Left lobe of liver (tissue), 2 donors: ENCODE measurements at regions not wholly inside any gene's neighbourhood (a gene's known extent, or its start where the extent isn't known, plus 50 kb on each side); places are given as distances from the start of the nearest gene placed in this dataset.
"Not testable (repeated sequence)": the region's sequence is repeated elsewhere in the genome, so short reads cannot be mapped to it uniquely, and the experiment has no call there.

Experiments used
- ATAC-seq: fragments of 200-7000 bp; cut with Tn5 transposase; one replicate; pipeline ENCODE4 v1.9.1; 2020; ENCODE audit warnings: mild to moderate bottlenecking, moderate library complexity
- DNase-seq: peaks from one replicate; pipeline ENCODE4 v3.0.0-alpha.2; 2020; ENCODE audit warnings: low spot score
- donor health status: DM: no; HTN: no; CAD: no; lungs with moderate emphysema.
- donor health status: DM: no; HTN: yes; CAD: no.

GRCh38 chr18:23311351-23312121 lies 141.6 kb upstream of the RIOK3 start:
- ATAC-seq: no peak

GRCh38 chr18:23313379-23313778 lies 139.7 kb upstream of the RIOK3 start:
- ATAC-seq: no peak
- no peak for DNase-seq

More at GRCh38 chr18:23311351-23312121, 141.6 kb upstream of the RIOK3 start:
- no peak for DNase-seq

- ATAC-seq: no peak
These were observed 138.4 kb upstream of the RIOK3 start for GRCh38 chr18:23314672-23315071.

GRCh38 chr18:23316316-23316715 lies 136.8 kb upstream of the RIOK3 start:
- ATAC-seq: no peak

More at GRCh38 chr18:23314672-23315071, 138.4 kb upstream of the RIOK3 start:
- DNase-seq: no peak

GRCh38 chr18:23316988-23317387 lies 136.1 kb upstream of the RIOK3 start:
- ATAC-seq (no peak), DNase-seq (no peak)

More at GRCh38 chr18:23316316-23316715, 136.8 kb upstream of the RIOK3 start:
- DNase-seq: no peak

GRCh38 chr18:23317975-23318675 lies 135.0 kb upstream of the RIOK3 start:
- ATAC-seq: no peak
- no peak for DNase-seq

- no peak for DNase-seq
- no peak for ATAC-seq
These were observed 132.3 kb upstream of the RIOK3 start for GRCh38 chr18:23320709-23321236.

GRCh38 chr18:23321996-23322395 lies 131.1 kb upstream of the RIOK3 start:
- no peak for DNase-seq

GRCh38 chr18:23324056-23324811 lies 128.9 kb upstream of the RIOK3 start:
- ATAC-seq (no peak), DNase-seq (no peak)

More at GRCh38 chr18:23321996-23322395, 131.1 kb upstream of the RIOK3 start:
- no peak for ATAC-seq

GRCh38 chr18:23324861-23325260 lies 128.2 kb upstream of the RIOK3 start:
- DNase-seq: no peak

GRCh38 chr18:23329671-23330070 lies 123.4 kb upstream of the RIOK3 start:
- not testable (repeated sequence) for DNase-seq, ATAC-seq

More at GRCh38 chr18:23324861-23325260, 128.2 kb upstream of the RIOK3 start:
- no peak for ATAC-seq

GRCh38 chr18:23330423-23330822 lies 122.7 kb upstream of the RIOK3 start:
- ATAC-seq (no peak), DNase-seq (no peak)

- ATAC-seq (no peak), DNase-seq (no peak)
These were observed 121.8 kb upstream of the RIOK3 start for GRCh38 chr18:23331091-23331920.

GRCh38 chr18:23332356-23332755 lies 120.7 kb upstream of the RIOK3 start:
- no peak for DNase-seq
- ATAC-seq: no peak

- no peak for DNase-seq
These were observed 119.3 kb upstream of the RIOK3 start for GRCh38 chr18:23333827-23334226.

GRCh38 chr18:23334569-23334968 lies 118.5 kb upstream of the RIOK3 start:
- ATAC-seq: no peak
- DNase-seq: no peak

More at GRCh38 chr18:23333827-23334226, 119.3 kb upstream of the RIOK3 start:
- no peak for ATAC-seq

GRCh38 chr18:23336101-23336500 lies 117.0 kb upstream of the RIOK3 start:
- peak; percentile 44 for ATAC-seq
- no peak for DNase-seq

- DNase-seq: no peak
- no peak for ATAC-seq
These were observed 115.3 kb upstream of the RIOK3 start for GRCh38 chr18:23337599-23338444.

GRCh38 chr18:23340661-23341060 lies 112.4 kb upstream of the RIOK3 start:
- ATAC-seq: no peak
- DNase-seq: no peak
